ENCODE measurements at regions not wholly inside any gene's neighbourhood (a gene's known extent, or its start where the extent isn't known, plus 50 kb on each side); places are given as distances from the start of the nearest gene placed in this dataset.

DNA sequence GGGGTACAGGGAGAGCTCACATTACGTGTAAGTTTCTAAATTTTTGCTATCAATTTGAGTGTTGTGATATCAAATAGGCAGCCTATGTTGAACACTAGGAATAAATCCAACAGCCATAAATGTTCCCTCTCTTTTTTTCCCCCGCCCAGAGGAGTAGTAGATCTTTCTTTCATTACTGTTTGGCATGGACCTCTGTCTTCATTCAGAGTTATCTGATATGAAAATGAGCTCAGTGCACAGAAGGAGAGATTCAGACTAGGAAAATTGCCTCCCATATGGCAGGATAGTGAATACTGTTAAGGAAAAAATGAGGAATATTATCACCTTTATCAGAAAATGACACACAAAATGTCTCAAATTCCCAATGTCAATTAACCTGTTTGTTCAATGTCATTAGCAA, 110.0 kb upstream of the EYS start:
- H2BK5ac ChIP-seq (ENCODE audit: low read depth, low read length) = no peak overlapping the region
- no peak overlapping the region for H2BK120ac ChIP-seq (replicated peaks; ENCODE audit: low read depth, low read length)
- H3K36me3 ChIP-seq (ENCODE audit: control insufficient read depth in 2 of 4, insufficient read depth in 4 of 4, low read length in 3 of 4) = no peaks in the 10 kb centered on the region
- no peak overlapping the region for H2BK20ac ChIP-seq (ENCODE audit: low read length)
- no peak overlapping the region for H4K91ac ChIP-seq (replicated peaks; ENCODE audit: insufficient read length, low read length)
- H3K4me3 ChIP-seq (ENCODE audit: extremely low read depth in 1 of 4, insufficient read depth in 2 of 4, low read depth in 3 of 4, low read length in 4 of 4) = no peak overlapping the region
- DNase-seq (ENCODE audit: low read depth in 1 of 2, low spot score in 2 of 2) (no peak), FAIRE-seq (no peak)
- H3K4ac ChIP-seq (replicated peaks; ENCODE audit: insufficient read length, low read depth, low read length) = no peak overlapping the region
- H3K9me3 ChIP-seq (ENCODE audit: insufficient read depth in 2 of 2, low read depth in 1 of 2, low read length in 1 of 2) = no peaks in the 10 kb centered on the region
- H3K27ac ChIP-seq (ENCODE audit: low read depth, low read length) = no peak overlapping the region
- no peak overlapping the region for H3K9ac ChIP-seq (replicated peaks in 1 of 4; ENCODE audit: extremely low read depth in 1 of 4, low read depth in 3 of 4, low read length in 3 of 4)
- H2AK5ac ChIP-seq (ENCODE audit: low read depth, low read length) = no peak overlapping the region
- H4K8ac ChIP-seq (ENCODE audit: extremely low read depth, insufficient read depth, low read length) = no peak overlapping the region
- H2BK15ac ChIP-seq (ENCODE audit: low read length) = no peak overlapping the region
- H3K27me3 ChIP-seq (replicated peaks in 1 of 4; ENCODE audit: control insufficient read depth in 3 of 4, extremely low read depth in 1 of 4, insufficient read depth in 3 of 4, low read length in 3 of 4) = no peaks in the 10 kb centered on the region
- POLR2A ChIA-PET (ENCODE audit: partially characterized antibody) = no interaction called here
- CTCF ChIA-PET (ENCODE audit: partially characterized antibody) = no interaction called here
- whole genome bisulfite sequencing, 2 experiments (ENCODE audit: extremely low coverage in 1 of 2, insufficient coverage in 1 of 2, insufficient read length in 1 of 2, insufficient replicate concordance in 2 of 2, low coverage in 1 of 2, low lambda C conversion rate in 2 of 2, missing lambda C conversion rate in 1 of 2) = 87% methylated on average over 2 of the region's 2 CpGs; no CpG with 5 or more reads in 1 of the 2 experiments
- H3K56ac ChIP-seq (replicated peaks; ENCODE audit: insufficient read length, low read depth, low read length) = no peak overlapping the region
- no peak overlapping the region for H3K23ac ChIP-seq (ENCODE audit: insufficient read length)
- H2AFZ ChIP-seq (ENCODE audit: low read length) = no peak overlapping the region
- H3K4me2 ChIP-seq (ENCODE audit: insufficient read depth in 1 of 2, low read depth in 2 of 2, low read length in 2 of 2) = no peak overlapping the region
- H4K5ac ChIP-seq (ENCODE audit: insufficient read length, low read depth, low read length) = no peak overlapping the region
- H3K4me1 ChIP-seq (replicated peaks in 1 of 4; ENCODE audit: control insufficient read depth in 3 of 4, insufficient read depth in 4 of 4, low read length in 3 of 4) = no peaks in the 10 kb centered on the region
- no peak overlapping the region for H3K18ac ChIP-seq (ENCODE audit: extremely low read depth, low read length)
- no peak overlapping the region for H2BK12ac ChIP-seq (ENCODE audit: low read depth, low read length)
- no peaks in the 10 kb centered on the region for H3K79me2 ChIP-seq (ENCODE audit: control insufficient read depth in 1 of 2, insufficient read depth in 2 of 2, low read length in 2 of 2)
- no peaks in the 10 kb centered on the region for H4K20me1 ChIP-seq (replicated peaks in 1 of 2; ENCODE audit: control insufficient read depth in 1 of 2, insufficient read depth in 2 of 2, low read length in 2 of 2)
- H3K23me2 ChIP-seq (ENCODE audit: low read depth, low read length) = no peaks in the 10 kb centered on the region
- H3K79me1 ChIP-seq (ENCODE audit: low read depth, low read length) = no peaks in the 10 kb centered on the region
- H3K14ac ChIP-seq (ENCODE audit: insufficient read length) = no peak overlapping the region
- TF ChIP-seq POLR2A (IDR thresholded peaks at IDR 0.05; ENCODE audit: control extremely low read depth in 1 of 2, low read depth in 2 of 2, low read length in 2 of 2) (no peak), POLR2AphosphoS5 (IDR thresholded peaks at IDR 0.05; ENCODE audit: low read depth, low read length) (no peak), SP1 (IDR thresholded peaks at IDR 0.05; ENCODE audit: low read depth, low read length) (no peak), CHD2 (IDR thresholded peaks at IDR 0.05; ENCODE audit: low read length) (no peak), CBX8 (IDR thresholded peaks at IDR 0.05; ENCODE audit: borderline replicate concordance, low read depth, low read length) (no peak), SIN3A (conservative IDR thresholded peaks at IDR 0.05 in 1 of 2, IDR thresholded peaks at IDR 0.05 in 1 of 2; ENCODE audit: low read depth in 1 of 2, low read length in 2 of 2) (no peak), KDM1A (IDR thresholded peaks at IDR 0.05; ENCODE audit: borderline replicate concordance, low read length) (no peak), ZNF274 (IDR thresholded peaks at IDR 0.05; ENCODE audit: borderline replicate concordance, extremely low read depth, low read length) (no peak), SRF (IDR thresholded peaks at IDR 0.05; ENCODE audit: low read depth, low read length) (no peak), SIRT6 (IDR thresholded peaks at IDR 0.05; ENCODE audit: low read length) (no peak), CTBP2 (IDR thresholded peaks at IDR 0.05; ENCODE audit: borderline replicate concordance, insufficient read depth, insufficient read length, low read length) (no peak), SIX5 (IDR thresholded peaks at IDR 0.05; ENCODE audit: low read depth, low read length) (no peak), SP4 (IDR thresholded peaks at IDR 0.05; ENCODE audit: low read length) (no peak), CHD1 (IDR thresholded peaks at IDR 0.05; ENCODE audit: low read depth, low read length) (no peak), CREB1 (IDR thresholded peaks at IDR 0.05) (no peak), JUN (IDR thresholded peaks at IDR 0.05; ENCODE audit: low read depth, low read length) (no peak)
- TF ChIP-seq, protein P1, sequence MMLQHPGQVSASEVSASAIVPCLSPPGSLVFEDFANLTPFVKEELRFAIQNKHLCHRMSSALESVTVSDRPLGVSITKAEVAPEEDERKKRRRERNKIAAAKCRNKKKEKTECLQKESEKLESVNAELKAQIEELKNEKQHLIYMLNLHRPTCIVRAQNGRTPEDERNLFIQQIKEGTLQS (IDR thresholded peaks at IDR 0.05; ENCODE audit: insufficient read depth, low read depth, low read length) = no peak

All from H1 (cell line).